Liver (tissue), 8 donors: ENCODE measurements at regions not wholly inside any gene's neighbourhood (a gene's known extent, or its start where the extent isn't known, plus 50 kb on each side); places are given as distances from the start of the nearest gene placed in this dataset.

ENCODE experiments used
- DNase-seq: peaks from one replicate; pipeline ENCODE4 v3.0.0-alpha.2; 2017; ENCODE audit warnings: low spot score
- H3K27ac ChIP-seq, 2 donors: one replicate each; pipeline ENCODE4 v1.7.0; 2013; ENCODE audit warnings: inconsistent platforms in 2 of 2, low read length in 2 of 2, control low read depth in 1 of 2, low read depth in 1 of 2, mild to moderate bottlenecking in 1 of 2
- H3K27me3 ChIP-seq, 4 donors: one replicate each; pipeline versions ENCODE4 v1.6.1 to v1.7.0; 2013; ENCODE audit warnings: low read length in 3 of 4, inconsistent platforms in 1 of 4, mild to moderate bottlenecking in 1 of 4, moderate library complexity in 1 of 4; ENCODE audit not compliant: control insufficient read depth in 4 of 4, insufficient read depth in 4 of 4
- H3K36me3 ChIP-seq, 4 donors: one replicate each; pipeline versions ENCODE4 v1.6.1 to v1.7.0; 2013; ENCODE audit warnings: low read length in 3 of 4, mild to moderate bottlenecking in 3 of 4, low read depth in 1 of 4, moderate library complexity in 1 of 4; ENCODE audit not compliant: control insufficient read depth in 4 of 4, insufficient read depth in 3 of 4
- H3K4me1 ChIP-seq, 4 donors: one replicate each; pipeline versions ENCODE4 v1.6.1 to v1.7.0; 2013; ENCODE audit warnings: low read length in 3 of 4, mild to moderate bottlenecking in 3 of 4, moderate library complexity in 1 of 4; ENCODE audit not compliant: control insufficient read depth in 4 of 4, insufficient read depth in 4 of 4
- H3K4me3 ChIP-seq, 3 donors: one replicate each; pipeline versions ENCODE4 v1.6.1 to v1.7.0; 2013; ENCODE audit warnings: low read length in 3 of 3, control low read depth in 1 of 3, low read depth in 1 of 3, mild to moderate bottlenecking in 1 of 3
- H3K9ac ChIP-seq, 2 donors: one replicate each; pipeline ENCODE4 v1.7.0; 2013; ENCODE audit warnings: low read length in 2 of 2, mild to moderate bottlenecking in 2 of 2, moderate library complexity in 2 of 2, control low read depth in 1 of 2, low read depth in 1 of 2
- H3K9me3 ChIP-seq, 4 donors: one replicate each; pipeline versions ENCODE4 v1.6.1 to v1.7.0; 2013; ENCODE audit warnings: low read length in 3 of 4; ENCODE audit not compliant: control insufficient read depth in 4 of 4
- EGR1 ChIP-seq, 2 donors: IDR thresholded peaks; 2 replicates each; pipeline ENCODE4 v1.6.1; 2016 to 2018; ENCODE audit warnings: antibody characterized with exemption in 2 of 2, low read depth in 2 of 2
- FOXA1 ChIP-seq: IDR thresholded peaks from 2 replicates; pipeline ENCODE4 v1.6.1; 2016; ENCODE audit warnings: antibody characterized with exemption
- FOXA2 ChIP-seq: IDR thresholded peaks from 2 replicates; pipeline ENCODE4 v1.6.1; 2016; ENCODE audit warnings: antibody characterized with exemption
- GABPA ChIP-seq, 2 donors: IDR thresholded peaks in 1 of 2; conservative IDR thresholded peaks in 1 of 2; 2 replicates each; pipeline ENCODE4 v1.6.1; 2016; ENCODE audit warnings: antibody characterized with exemption in 2 of 2, mild to moderate bottlenecking in 1 of 2, moderate library complexity in 1 of 2
- HNF4A ChIP-seq, 2 donors: conservative IDR thresholded peaks; 2 replicates each; pipeline ENCODE4 v1.6.1; 2016; ENCODE audit warnings: antibody characterized with exemption in 2 of 2, mild to moderate bottlenecking in 2 of 2
- HNF4G ChIP-seq: IDR thresholded peaks from 2 replicates; pipeline ENCODE4 v1.6.1; 2016; ENCODE audit warnings: antibody characterized with exemption
- JUND ChIP-seq, 2 donors: IDR thresholded peaks; 2 replicates each; pipeline ENCODE4 v1.6.1; 2016; ENCODE audit warnings: antibody characterized with exemption in 2 of 2
- NR2F2 ChIP-seq: IDR thresholded peaks from 2 replicates; pipeline ENCODE4 v1.6.1; 2016; ENCODE audit warnings: antibody characterized with exemption
- RAD21 ChIP-seq, 2 donors: IDR thresholded peaks; 2 replicates each; pipeline ENCODE4 v1.6.1; 2016; ENCODE audit warnings: antibody characterized with exemption in 2 of 2, mild to moderate bottlenecking in 2 of 2
- RXRA ChIP-seq, 2 donors: IDR thresholded peaks; 2 replicates each; pipeline ENCODE4 v1.6.1; 2017 to 2018; ENCODE audit warnings: antibody characterized with exemption in 2 of 2, mild to moderate bottlenecking in 1 of 2
- SP1 ChIP-seq: IDR thresholded peaks from 2 replicates; pipeline ENCODE4 v1.6.1; 2018; ENCODE audit warnings: antibody characterized with exemption, mild to moderate bottlenecking
- TAF1 ChIP-seq: conservative IDR thresholded peaks from 2 replicates; pipeline ENCODE4 v1.6.1; 2016; ENCODE audit warnings: antibody characterized with exemption, mild to moderate bottlenecking
- YY1 ChIP-seq: IDR thresholded peaks from 2 replicates; pipeline ENCODE4 v1.6.1; 2016; ENCODE audit warnings: antibody characterized with exemption, mild to moderate bottlenecking
- WGBS: extraction: QIAGEN DNeasy Blood & Tissue Kit; methylation state at CpG from one replicate; pipeline ENCODE4 v1.1.7; 2013; 5-methylcytosine and 5-hydroxymethylcytosine counted together
- TF ChIP-seq, protein P1 (sequence below): IDR thresholded peaks from 2 replicates; pipeline ENCODE4 v1.6.1; 2016; ENCODE audit warnings: antibody characterized with exemption, mild to moderate bottlenecking
- TF ChIP-seq, protein P2 (sequence below): fragments of 150-350 bp; IDR thresholded peaks from 2 replicates; pipeline ENCODE4 v1.5.1; 2017; ENCODE audit warnings: improper control_type of control experiment, low read depth, low read length; ENCODE audit not compliant: missing input control
- TF ChIP-seq, protein P3 (sequence below): IDR thresholded peaks from 2 replicates; pipeline ENCODE4 v1.6.1; 2016; ENCODE audit warnings: antibody characterized with exemption
- TF ChIP-seq, protein P4 (sequence below): IDR thresholded peaks from 2 replicates; pipeline ENCODE4 v1.6.1; 2016; ENCODE audit warnings: antibody characterized with exemption
- TF ChIP-seq, protein P5 (sequence below): IDR thresholded peaks from 2 replicates; pipeline ENCODE4 v1.6.1; 2016; ENCODE audit warnings: antibody characterized with exemption
- donor health status: healthy.
- donor health status: healthy.
- donor health status: healthy.
- donor health status: healthy.
- donor health status: healthy.

DNA sequence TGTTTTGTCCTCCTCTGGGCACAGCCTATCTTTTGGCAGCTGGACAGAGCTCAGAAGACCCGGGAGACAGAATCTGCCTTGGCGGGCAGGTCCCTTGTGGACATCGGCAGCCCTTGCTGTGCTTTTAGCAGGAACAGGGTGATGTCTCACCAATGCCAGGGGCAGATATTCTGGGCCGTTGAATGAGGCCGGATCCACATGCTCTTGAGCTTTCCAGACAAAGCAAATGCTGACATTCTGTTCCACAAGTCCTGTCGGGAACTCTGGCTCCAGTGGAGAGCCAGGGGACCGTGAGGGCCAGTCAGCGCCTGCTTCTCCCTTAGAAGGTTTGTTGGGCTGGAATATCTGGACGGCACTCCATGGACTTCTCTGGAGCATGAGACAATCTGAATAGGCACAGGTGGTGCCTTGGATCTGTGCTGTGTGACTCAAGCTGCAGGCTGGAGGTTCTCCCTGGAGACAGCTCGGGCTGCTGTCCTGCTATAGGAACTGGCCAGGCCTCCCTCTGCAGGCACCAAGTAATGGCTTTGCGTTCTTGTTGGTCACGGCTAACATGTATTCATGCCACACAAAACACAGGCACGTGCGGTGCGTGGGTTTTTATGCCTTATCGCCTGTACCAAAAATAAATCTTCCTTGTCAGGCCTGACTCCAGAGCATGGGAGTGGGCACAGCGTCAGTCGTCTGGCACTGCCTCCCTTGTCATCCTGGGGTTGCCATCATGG is 80.3 kb downstream of the GADD45G start:
- Histone ChIP-seq H3K36me3 (no peaks in the 10 kb centered on the region), H3K4me3 (no peak overlapping the region), H3K9me3 (no peaks in the 10 kb centered on the region), H3K27me3 (no peaks in the 10 kb centered on the region), H3K9ac (no peak overlapping the region), H3K4me1 (peaks cover 15 to 30% (median 26%) of the 10 kb centered on the region in 4 donors), H3K27ac (peak overlapping the region in 1 of 2 donors; percentile 62)
- TF ChIP-seq, protein P1, sequence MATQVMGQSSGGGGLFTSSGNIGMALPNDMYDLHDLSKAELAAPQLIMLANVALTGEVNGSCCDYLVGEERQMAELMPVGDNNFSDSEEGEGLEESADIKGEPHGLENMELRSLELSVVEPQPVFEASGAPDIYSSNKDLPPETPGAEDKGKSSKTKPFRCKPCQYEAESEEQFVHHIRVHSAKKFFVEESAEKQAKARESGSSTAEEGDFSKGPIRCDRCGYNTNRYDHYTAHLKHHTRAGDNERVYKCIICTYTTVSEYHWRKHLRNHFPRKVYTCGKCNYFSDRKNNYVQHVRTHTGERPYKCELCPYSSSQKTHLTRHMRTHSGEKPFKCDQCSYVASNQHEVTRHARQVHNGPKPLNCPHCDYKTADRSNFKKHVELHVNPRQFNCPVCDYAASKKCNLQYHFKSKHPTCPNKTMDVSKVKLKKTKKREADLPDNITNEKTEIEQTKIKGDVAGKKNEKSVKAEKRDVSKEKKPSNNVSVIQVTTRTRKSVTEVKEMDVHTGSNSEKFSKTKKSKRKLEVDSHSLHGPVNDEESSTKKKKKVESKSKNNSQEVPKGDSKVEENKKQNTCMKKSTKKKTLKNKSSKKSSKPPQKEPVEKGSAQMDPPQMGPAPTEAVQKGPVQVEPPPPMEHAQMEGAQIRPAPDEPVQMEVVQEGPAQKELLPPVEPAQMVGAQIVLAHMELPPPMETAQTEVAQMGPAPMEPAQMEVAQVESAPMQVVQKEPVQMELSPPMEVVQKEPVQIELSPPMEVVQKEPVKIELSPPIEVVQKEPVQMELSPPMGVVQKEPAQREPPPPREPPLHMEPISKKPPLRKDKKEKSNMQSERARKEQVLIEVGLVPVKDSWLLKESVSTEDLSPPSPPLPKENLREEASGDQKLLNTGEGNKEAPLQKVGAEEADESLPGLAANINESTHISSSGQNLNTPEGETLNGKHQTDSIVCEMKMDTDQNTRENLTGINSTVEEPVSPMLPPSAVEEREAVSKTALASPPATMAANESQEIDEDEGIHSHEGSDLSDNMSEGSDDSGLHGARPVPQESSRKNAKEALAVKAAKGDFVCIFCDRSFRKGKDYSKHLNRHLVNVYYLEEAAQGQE: no peak
- TF ChIP-seq RAD21 (IDR thresholded peaks at IDR 0.05): peak in 1 of 2 donors; percentile 27
- peak in 1 of 2 donors; percentile 20 for TF ChIP-seq HNF4A (conservative IDR thresholded peaks at IDR 0.05)
- TF ChIP-seq, protein P2, sequence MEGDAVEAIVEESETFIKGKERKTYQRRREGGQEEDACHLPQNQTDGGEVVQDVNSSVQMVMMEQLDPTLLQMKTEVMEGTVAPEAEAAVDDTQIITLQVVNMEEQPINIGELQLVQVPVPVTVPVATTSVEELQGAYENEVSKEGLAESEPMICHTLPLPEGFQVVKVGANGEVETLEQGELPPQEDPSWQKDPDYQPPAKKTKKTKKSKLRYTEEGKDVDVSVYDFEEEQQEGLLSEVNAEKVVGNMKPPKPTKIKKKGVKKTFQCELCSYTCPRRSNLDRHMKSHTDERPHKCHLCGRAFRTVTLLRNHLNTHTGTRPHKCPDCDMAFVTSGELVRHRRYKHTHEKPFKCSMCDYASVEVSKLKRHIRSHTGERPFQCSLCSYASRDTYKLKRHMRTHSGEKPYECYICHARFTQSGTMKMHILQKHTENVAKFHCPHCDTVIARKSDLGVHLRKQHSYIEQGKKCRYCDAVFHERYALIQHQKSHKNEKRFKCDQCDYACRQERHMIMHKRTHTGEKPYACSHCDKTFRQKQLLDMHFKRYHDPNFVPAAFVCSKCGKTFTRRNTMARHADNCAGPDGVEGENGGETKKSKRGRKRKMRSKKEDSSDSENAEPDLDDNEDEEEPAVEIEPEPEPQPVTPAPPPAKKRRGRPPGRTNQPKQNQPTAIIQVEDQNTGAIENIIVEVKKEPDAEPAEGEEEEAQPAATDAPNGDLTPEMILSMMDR: no peak
- no peak for TF ChIP-seq NR2F2
- no peak for TF ChIP-seq YY1
- TF ChIP-seq TAF1: no peak
- no peak for TF ChIP-seq JUND (IDR thresholded peaks at IDR 0.05)
- TF ChIP-seq RXRA (IDR thresholded peaks at IDR 0.05): peak in 1 of 2 donors; percentile 31
- TF ChIP-seq, protein P3, sequence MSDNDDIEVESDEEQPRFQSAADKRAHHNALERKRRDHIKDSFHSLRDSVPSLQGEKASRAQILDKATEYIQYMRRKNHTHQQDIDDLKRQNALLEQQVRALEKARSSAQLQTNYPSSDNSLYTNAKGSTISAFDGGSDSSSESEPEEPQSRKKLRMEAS: peak; percentile 9
- TF ChIP-seq HNF4G: no peak
- no peak for TF ChIP-seq FOXA1
- TF ChIP-seq SP1: no peak
- TF ChIP-seq FOXA2: no peak
- no peak for TF ChIP-seq EGR1 (IDR thresholded peaks at IDR 0.05; ENCODE audit: low read depth in 2 of 2)
- TF ChIP-seq, protein P4, sequence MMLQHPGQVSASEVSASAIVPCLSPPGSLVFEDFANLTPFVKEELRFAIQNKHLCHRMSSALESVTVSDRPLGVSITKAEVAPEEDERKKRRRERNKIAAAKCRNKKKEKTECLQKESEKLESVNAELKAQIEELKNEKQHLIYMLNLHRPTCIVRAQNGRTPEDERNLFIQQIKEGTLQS: no peak
- TF ChIP-seq GABPA (IDR thresholded peaks at IDR 0.05 in 1 of 2, conservative IDR thresholded peaks at IDR 0.05 in 1 of 2): no peak
- TF ChIP-seq, protein P5, sequence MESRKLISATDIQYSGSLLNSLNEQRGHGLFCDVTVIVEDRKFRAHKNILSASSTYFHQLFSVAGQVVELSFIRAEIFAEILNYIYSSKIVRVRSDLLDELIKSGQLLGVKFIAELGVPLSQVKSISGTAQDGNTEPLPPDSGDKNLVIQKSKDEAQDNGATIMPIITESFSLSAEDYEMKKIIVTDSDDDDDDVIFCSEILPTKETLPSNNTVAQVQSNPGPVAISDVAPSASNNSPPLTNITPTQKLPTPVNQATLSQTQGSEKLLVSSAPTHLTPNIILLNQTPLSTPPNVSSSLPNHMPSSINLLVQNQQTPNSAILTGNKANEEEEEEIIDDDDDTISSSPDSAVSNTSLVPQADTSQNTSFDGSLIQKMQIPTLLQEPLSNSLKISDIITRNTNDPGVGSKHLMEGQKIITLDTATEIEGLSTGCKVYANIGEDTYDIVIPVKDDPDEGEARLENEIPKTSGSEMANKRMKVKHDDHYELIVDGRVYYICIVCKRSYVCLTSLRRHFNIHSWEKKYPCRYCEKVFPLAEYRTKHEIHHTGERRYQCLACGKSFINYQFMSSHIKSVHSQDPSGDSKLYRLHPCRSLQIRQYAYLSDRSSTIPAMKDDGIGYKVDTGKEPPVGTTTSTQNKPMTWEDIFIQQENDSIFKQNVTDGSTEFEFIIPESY: no peak
- WGBS: 72% methylated on average over 18 of the region's 18 CpGs
- no peak for DNase-seq
